ENCODE measurements at regions not wholly inside any gene's neighbourhood (a gene's known extent, or its start where the extent isn't known, plus 50 kb on each side); places are given as distances from the start of the nearest gene placed in this dataset.

- no peak for DNase-seq (ENCODE audit: low spot score)
Measured at GRCh38 chr14:29278301-29279263, 512.0 kb downstream of the FOXG1 start.

- DNase-seq (ENCODE audit: low spot score): no peak
Measured at GRCh38 chr14:29282169-29282568, 515.6 kb downstream of the FOXG1 start.

GRCh38 chr14:29290441-29290840, 523.9 kb downstream of the FOXG1 start:
- DNase-seq (ENCODE audit: low spot score): peak; percentile 65

- DNase-seq (ENCODE audit: low spot score): no peak
Measured at GRCh38 chr14:29299372-29299771, 532.8 kb downstream of the FOXG1 start.

GRCh38 chr14:29301571-29301970, 535.0 kb downstream of the FOXG1 start:
- no peak for DNase-seq (ENCODE audit: low spot score)

GRCh38 chr14:29310210-29310609, 543.6 kb downstream of the FOXG1 start:
- no peak for DNase-seq (ENCODE audit: low spot score)

- DNase-seq (ENCODE audit: low spot score): no peak
Measured at GRCh38 chr14:29310757-29311156, 544.2 kb downstream of the FOXG1 start.

GRCh38 chr14:29311983-29312382, 545.4 kb downstream of the FOXG1 start:
- no peak for DNase-seq (ENCODE audit: low spot score)

- DNase-seq (ENCODE audit: low spot score): no peak
Measured at GRCh38 chr14:29316936-29317335, 550.3 kb downstream of the FOXG1 start.

- no peak for DNase-seq (ENCODE audit: low spot score)
Measured at GRCh38 chr14:29317423-29317822, 550.8 kb downstream of the FOXG1 start.

GRCh38 chr14:29320286-29320685, 553.7 kb downstream of the FOXG1 start:
- DNase-seq (ENCODE audit: low spot score): no peak

- no peak for DNase-seq (ENCODE audit: low spot score)
Measured at GRCh38 chr14:29321646-29322045, 555.1 kb downstream of the FOXG1 start.

- DNase-seq (ENCODE audit: low spot score): peak; percentile 74
Measured at GRCh38 chr14:29339494-29340172, 573.0 kb downstream of the FOXG1 start.

GRCh38 chr14:29348504-29348903, 579.1 kb downstream of the PRKD1 start:
- DNase-seq (ENCODE audit: low spot score): no peak

GRCh38 chr14:29350496-29350895, 577.2 kb downstream of the PRKD1 start:
- no peak for DNase-seq (ENCODE audit: low spot score)

GRCh38 chr14:29351996-29352705, 575.5 kb downstream of the PRKD1 start:
- no peak for DNase-seq (ENCODE audit: low spot score)

- no peak for DNase-seq (ENCODE audit: low spot score)
Measured at GRCh38 chr14:29352706-29353080, 575.0 kb downstream of the PRKD1 start.

GRCh38 chr14:29353513-29353912, 574.1 kb downstream of the PRKD1 start:
- DNase-seq (ENCODE audit: low spot score): no peak

GRCh38 chr14:29354486-29354885, 573.2 kb downstream of the PRKD1 start:
- no peak for DNase-seq (ENCODE audit: low spot score)

GRCh38 chr14:29355331-29355730, 572.3 kb downstream of the PRKD1 start:
- DNase-seq (ENCODE audit: low spot score): no peak

- no peak for DNase-seq (ENCODE audit: low spot score)
Measured at GRCh38 chr14:29355846-29356245, 571.8 kb downstream of the PRKD1 start.

GRCh38 chr14:29360656-29361055, 567.0 kb downstream of the PRKD1 start:
- DNase-seq (ENCODE audit: low spot score): no peak

GRCh38 chr14:29370024-29370423, 557.6 kb downstream of the PRKD1 start:
- DNase-seq (ENCODE audit: low spot score): no peak
